ENCODE measurements at regions not wholly inside any gene's neighbourhood (a gene's known extent, or its start where the extent isn't known, plus 50 kb on each side); places are given as distances from the start of the nearest gene placed in this dataset.

DNA sequence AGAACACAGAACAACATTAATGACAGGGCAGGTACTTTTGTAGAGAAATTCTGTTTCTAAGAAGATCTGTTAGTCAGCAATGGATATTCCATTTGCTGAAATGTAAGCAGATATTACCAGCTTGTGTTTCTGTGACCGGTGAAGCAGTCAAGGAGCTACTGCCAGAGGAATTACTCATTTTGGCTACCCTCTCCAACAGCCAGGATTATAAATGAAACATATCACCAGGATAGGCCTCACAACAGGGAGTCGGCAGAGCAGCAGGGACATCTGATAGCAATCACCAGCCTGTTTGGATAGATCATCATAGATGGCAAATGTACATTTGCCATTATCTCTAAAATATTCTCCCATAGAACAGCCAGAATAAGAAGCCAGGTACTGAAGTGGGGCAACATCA, 440.7 kb downstream of the KCNH5 start:
- DNase-seq (no peak), ATAC-seq (peak in 1 of 2 donors; percentile 39)
- Histone ChIP-seq H3K9me3 (no peaks in the 10 kb centered on the region), H3K36me3 (no peaks in the 10 kb centered on the region), H3K27me3 (no peaks in the 10 kb centered on the region), H3K4me1 (no peaks in the 10 kb centered on the region), H3K27ac (no peak overlapping the region), H3K4me3 (no peak overlapping the region)
- in situ Hi-C loops (cut with MboI; ENCODE audit: low sequenced_read_pairs in 4 of 4): no loop called here
- TF ChIP-seq, protein P1, sequence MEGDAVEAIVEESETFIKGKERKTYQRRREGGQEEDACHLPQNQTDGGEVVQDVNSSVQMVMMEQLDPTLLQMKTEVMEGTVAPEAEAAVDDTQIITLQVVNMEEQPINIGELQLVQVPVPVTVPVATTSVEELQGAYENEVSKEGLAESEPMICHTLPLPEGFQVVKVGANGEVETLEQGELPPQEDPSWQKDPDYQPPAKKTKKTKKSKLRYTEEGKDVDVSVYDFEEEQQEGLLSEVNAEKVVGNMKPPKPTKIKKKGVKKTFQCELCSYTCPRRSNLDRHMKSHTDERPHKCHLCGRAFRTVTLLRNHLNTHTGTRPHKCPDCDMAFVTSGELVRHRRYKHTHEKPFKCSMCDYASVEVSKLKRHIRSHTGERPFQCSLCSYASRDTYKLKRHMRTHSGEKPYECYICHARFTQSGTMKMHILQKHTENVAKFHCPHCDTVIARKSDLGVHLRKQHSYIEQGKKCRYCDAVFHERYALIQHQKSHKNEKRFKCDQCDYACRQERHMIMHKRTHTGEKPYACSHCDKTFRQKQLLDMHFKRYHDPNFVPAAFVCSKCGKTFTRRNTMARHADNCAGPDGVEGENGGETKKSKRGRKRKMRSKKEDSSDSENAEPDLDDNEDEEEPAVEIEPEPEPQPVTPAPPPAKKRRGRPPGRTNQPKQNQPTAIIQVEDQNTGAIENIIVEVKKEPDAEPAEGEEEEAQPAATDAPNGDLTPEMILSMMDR (IDR thresholded peaks at IDR 0.05 in 4 of 5, conservative IDR thresholded peaks at IDR 0.05 in 1 of 5): no peak
- no peak for TF ChIP-seq POLR2A (IDR thresholded peaks at IDR 0.05)
- intact Hi-C loops (cut with DNase I; ENCODE audit: low total_unique reads): no loop called here

DNA sequence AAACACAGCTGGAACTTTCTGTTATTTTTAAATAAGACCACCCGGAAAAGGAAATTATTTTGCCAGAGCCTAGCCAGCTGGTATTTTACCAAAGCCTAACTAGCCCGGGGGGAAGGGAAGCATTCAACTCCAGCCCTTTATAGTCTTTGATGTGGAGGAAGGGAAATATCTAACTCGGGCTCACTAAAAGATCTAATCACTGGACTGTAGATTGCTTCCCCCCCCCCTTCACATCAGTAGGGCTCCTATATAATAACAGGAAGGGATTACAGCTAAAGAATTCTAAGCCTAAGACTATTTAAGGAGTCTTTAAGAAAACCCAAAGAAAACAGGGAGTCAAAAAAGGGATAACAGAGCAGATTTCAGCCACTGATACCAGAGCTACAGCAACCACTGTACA, 431.1 kb downstream of the KCNH5 start:
- Histone ChIP-seq H3K4me1 (no peaks in the 10 kb centered on the region), H3K9me3 (no peaks in the 10 kb centered on the region), H3K27ac (no peak overlapping the region), H3K4me3 (no peak overlapping the region), H3K27me3 (no peaks in the 10 kb centered on the region), H3K36me3 (no peaks in the 10 kb centered on the region)
- in situ Hi-C loops (cut with MboI; ENCODE audit: low sequenced_read_pairs in 4 of 4): no loop called here
- no peak for ATAC-seq
- TF ChIP-seq POLR2A (IDR thresholded peaks at IDR 0.05): no peak
- TF ChIP-seq, protein P1 (IDR thresholded peaks at IDR 0.05 in 4 of 5, conservative IDR thresholded peaks at IDR 0.05 in 1 of 5): no peak
- intact Hi-C loops (cut with DNase I; ENCODE audit: low total_unique reads): no loop called here
- no peak for DNase-seq

DNA sequence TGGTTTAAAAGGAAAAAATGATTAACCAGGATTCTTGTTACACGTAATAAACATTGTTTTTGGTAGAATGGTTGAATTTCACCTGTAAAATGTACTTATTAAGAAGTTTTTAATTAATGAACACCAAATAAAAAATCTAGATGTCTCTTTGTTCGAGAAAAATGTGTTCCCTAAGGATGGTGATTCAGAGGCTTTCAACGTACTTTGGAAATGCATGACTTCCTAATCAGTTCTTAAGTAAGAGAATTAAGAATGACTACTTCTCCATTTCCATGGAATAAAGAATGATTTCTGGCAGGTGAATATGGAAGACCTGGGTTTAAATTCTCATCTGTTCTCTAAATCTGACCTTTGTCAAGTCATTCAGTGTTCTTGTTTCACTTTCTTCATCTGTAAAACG, 428.6 kb downstream of the KCNH5 start:
- intact Hi-C loops (cut with DNase I; ENCODE audit: low total_unique reads) (no loop called here), in situ Hi-C loops (cut with MboI; ENCODE audit: low sequenced_read_pairs in 4 of 4) (no loop called here)
- TF ChIP-seq, protein P1 (IDR thresholded peaks at IDR 0.05 in 4 of 5, conservative IDR thresholded peaks at IDR 0.05 in 1 of 5): no peak
- no peaks in the 10 kb centered on the region for H3K36me3 ChIP-seq
- ATAC-seq (no peak), DNase-seq (no peak)
- H3K4me1 ChIP-seq: no peaks in the 10 kb centered on the region
- no peaks in the 10 kb centered on the region for H3K27me3 ChIP-seq
- no peak overlapping the region for H3K4me3 ChIP-seq
- no peaks in the 10 kb centered on the region for H3K9me3 ChIP-seq
- H3K27ac ChIP-seq: no peak overlapping the region

DNA sequence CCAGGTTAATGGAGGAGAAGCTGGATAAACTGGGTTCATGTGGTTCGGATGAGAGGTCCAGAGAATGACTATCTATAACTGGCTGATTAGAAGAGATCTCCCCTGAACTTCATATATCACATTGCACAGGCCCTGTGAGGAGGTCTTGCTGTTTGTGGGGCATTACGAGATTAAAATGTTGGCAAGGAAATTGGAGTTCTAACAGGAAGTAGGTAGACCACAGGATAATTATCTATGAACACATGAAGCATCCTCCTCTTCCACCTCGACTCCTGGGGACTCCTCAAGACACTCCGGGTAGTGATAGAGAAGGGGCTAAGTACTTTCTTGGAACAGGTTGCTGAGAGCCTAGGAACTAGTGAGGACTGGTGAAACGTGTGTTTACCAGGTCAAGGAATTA, 418.8 kb downstream of the KCNH5 start:
- Histone ChIP-seq H3K27me3 (no peaks in the 10 kb centered on the region), H3K9me3 (no peaks in the 10 kb centered on the region), H3K4me3 (no peak overlapping the region), H3K36me3 (no peaks in the 10 kb centered on the region), H3K27ac (no peak overlapping the region), H3K4me1 (no peaks in the 10 kb centered on the region)
- in situ Hi-C loops (cut with MboI; ENCODE audit: low sequenced_read_pairs in 4 of 4): no loop called here
- intact Hi-C loops (cut with DNase I; ENCODE audit: low total_unique reads): no loop called here
- no peak for TF ChIP-seq POLR2A (IDR thresholded peaks at IDR 0.05)
- TF ChIP-seq, protein P1 (IDR thresholded peaks at IDR 0.05 in 4 of 5, conservative IDR thresholded peaks at IDR 0.05 in 1 of 5): no peak
- no peak for ATAC-seq
- no peak for DNase-seq

DNA sequence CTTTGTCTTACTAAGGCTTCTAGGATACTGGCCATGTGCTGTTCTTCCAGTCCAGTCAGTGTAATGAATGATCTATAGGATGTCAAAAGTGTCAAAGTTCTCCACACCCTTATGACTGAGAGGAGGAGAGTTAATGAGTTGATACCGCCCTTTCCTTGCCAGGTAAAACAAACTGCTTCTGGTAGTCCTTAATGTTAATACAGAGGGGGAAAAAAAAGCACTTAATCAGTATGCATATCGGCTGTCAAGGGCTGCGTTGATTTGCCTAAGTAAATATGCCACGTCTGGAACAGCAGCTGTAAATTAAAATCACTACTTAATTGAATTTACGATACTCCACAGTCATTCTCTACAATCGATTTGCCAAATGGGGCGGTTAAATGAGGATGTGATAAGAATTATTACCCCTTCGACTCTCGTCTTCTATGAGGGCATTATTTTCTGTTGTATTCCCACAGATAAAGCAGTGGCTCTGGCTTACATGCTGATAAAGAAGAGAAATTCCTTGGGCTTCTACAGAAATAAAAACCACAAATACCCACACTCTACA, 416.0 kb downstream of the KCNH5 start:
- no peaks in the 10 kb centered on the region for H3K27me3 ChIP-seq
- H3K9me3 ChIP-seq: no peaks in the 10 kb centered on the region
- no peak overlapping the region for H3K4me3 ChIP-seq
- DNase-seq (no peak), ATAC-seq (no peak)
- no peak for TF ChIP-seq POLR2A (IDR thresholded peaks at IDR 0.05)
- TF ChIP-seq, protein P1 (IDR thresholded peaks at IDR 0.05 in 4 of 5, conservative IDR thresholded peaks at IDR 0.05 in 1 of 5): no peak
- in situ Hi-C loops (cut with MboI; ENCODE audit: low sequenced_read_pairs in 4 of 4) (no loop called here), intact Hi-C loops (cut with DNase I; ENCODE audit: low total_unique reads) (no loop called here)
- no peaks in the 10 kb centered on the region for H3K36me3 ChIP-seq
- H3K27ac ChIP-seq: no peak overlapping the region
- H3K4me1 ChIP-seq: no peaks in the 10 kb centered on the region
